ENCODE measurements at regions not wholly inside any gene's neighbourhood (a gene's known extent, or its start where the extent isn't known, plus 50 kb on each side); places are given as distances from the start of the nearest gene placed in this dataset.
A peak's percentile ranks its signal among the peaks of the same experiment; 100 is the strongest.

DNA sequence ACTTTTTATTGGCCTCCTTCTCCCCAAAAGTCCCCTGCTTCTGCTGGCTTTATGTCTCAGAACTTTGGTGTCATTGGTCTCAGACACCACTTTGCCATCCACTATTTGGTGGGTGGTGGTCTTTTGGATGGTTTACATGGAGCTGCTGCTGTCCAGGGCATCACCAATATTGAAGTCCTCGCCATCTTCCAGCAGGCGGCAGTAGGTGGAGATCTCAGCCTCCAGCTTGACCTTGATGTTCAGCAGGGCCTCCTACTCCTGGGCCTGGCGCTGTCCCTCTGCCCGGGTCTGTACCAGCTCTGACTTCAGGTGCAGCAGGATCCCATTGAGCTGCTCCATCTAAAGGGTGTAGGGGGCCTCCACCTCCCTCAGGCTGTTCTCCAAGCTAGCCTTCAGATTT is 148.4 kb upstream of the FOXA2 start:
- Histone ChIP-seq H3K79me1 (ENCODE audit: insufficient read depth, low read depth, low read length, poor library complexity, severe bottlenecking) (no peaks in the 10 kb centered on the region), H4K5ac (ENCODE audit: insufficient read length, low read depth, low read length) (no peak overlapping the region), H4K91ac (ENCODE audit: insufficient read length, low read depth, low read length) (no peak overlapping the region), H4K20me1 (ENCODE audit: control insufficient read depth, insufficient read depth, insufficient read length) (no peaks in the 10 kb centered on the region), H3K27me3 (ENCODE audit: insufficient read depth, low read length) (no peaks in the 10 kb centered on the region), H4K8ac (replicated peaks; ENCODE audit: insufficient read length, low read depth, low read length) (no peak overlapping the region), H2BK20ac (ENCODE audit: low read depth, low read length, poor library complexity, severe bottlenecking) (no peak overlapping the region), H2BK5ac (ENCODE audit: insufficient read length, low read length) (no peak overlapping the region), H3K79me2 (ENCODE audit: insufficient read depth, low read length) (no peaks in the 10 kb centered on the region), H3K27ac (ENCODE audit: insufficient read length, low read depth, low read length) (no peak overlapping the region), H3K4me2 (ENCODE audit: insufficient read depth, insufficient read length, low read length) (no peak overlapping the region), H3K4me1 (ENCODE audit: insufficient read depth, low read length) (no peaks in the 10 kb centered on the region), H3K18ac (ENCODE audit: insufficient read length, low read depth, low read length) (no peak overlapping the region), H2AFZ (ENCODE audit: low read length) (no peak overlapping the region), H3K9me3 (ENCODE audit: control insufficient read depth, low read depth, low read length) (no peaks in the 10 kb centered on the region), H3K4ac (ENCODE audit: low read depth, low read length) (no peak overlapping the region), H3K23ac (ENCODE audit: insufficient read length, low read depth, low read length) (no peak overlapping the region), H3K9ac (ENCODE audit: extremely low read depth, insufficient read length, low read length) (no peak overlapping the region), H2BK12ac (ENCODE audit: insufficient read length, low read depth, low read length) (no peak overlapping the region), H3K14ac (ENCODE audit: insufficient read depth, low read length) (no peak overlapping the region), H3K56ac (ENCODE audit: insufficient read length, low read depth, low read length) (no peak overlapping the region), H3T11ph (ENCODE audit: low read length) (no peak overlapping the region), H3K23me2 (ENCODE audit: insufficient read length, low read depth, low read length, poor library complexity, severe bottlenecking) (no peaks in the 10 kb centered on the region), H2AK5ac (ENCODE audit: insufficient read length, low read length) (no peak overlapping the region), H2BK15ac (ENCODE audit: low read depth, low read length) (no peak overlapping the region), H2BK120ac (ENCODE audit: low read depth, low read length, poor library complexity, severe bottlenecking) (no peak overlapping the region)
- Mint-ChIP-seq H3K4me3 (no peak overlapping the region), H3K4me1 (no peaks in the 10 kb centered on the region), H3K36me3 (ENCODE audit: insufficient read depth in 1 of 3, low read depth in 3 of 3) (peaks cover 0 to 10% (median 0%) of the 10 kb centered on the region in 3 experiments; a peak in 1 of 7 replicates), H3K9me3 (peaks cover 15 to 16% of the 10 kb centered on the region in 2 experiments; a peak in 3 of 5 replicates), H3K27me3 (ENCODE audit: low read depth) (peaks cover 20% of the 10 kb centered on the region), H3K27ac (no peak overlapping the region)
- WGBS (ENCODE audit: extremely low coverage, insufficient read length, low lambda C conversion rate), result no CpG with 5 or more reads among the region's 4 CpGs
- TF ChIP-seq, protein P1, sequence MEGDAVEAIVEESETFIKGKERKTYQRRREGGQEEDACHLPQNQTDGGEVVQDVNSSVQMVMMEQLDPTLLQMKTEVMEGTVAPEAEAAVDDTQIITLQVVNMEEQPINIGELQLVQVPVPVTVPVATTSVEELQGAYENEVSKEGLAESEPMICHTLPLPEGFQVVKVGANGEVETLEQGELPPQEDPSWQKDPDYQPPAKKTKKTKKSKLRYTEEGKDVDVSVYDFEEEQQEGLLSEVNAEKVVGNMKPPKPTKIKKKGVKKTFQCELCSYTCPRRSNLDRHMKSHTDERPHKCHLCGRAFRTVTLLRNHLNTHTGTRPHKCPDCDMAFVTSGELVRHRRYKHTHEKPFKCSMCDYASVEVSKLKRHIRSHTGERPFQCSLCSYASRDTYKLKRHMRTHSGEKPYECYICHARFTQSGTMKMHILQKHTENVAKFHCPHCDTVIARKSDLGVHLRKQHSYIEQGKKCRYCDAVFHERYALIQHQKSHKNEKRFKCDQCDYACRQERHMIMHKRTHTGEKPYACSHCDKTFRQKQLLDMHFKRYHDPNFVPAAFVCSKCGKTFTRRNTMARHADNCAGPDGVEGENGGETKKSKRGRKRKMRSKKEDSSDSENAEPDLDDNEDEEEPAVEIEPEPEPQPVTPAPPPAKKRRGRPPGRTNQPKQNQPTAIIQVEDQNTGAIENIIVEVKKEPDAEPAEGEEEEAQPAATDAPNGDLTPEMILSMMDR (conservative IDR thresholded peaks at IDR 0.05), result 0 out of 3 replicates have a peak, but pooled peaks have one; percentile 19
- no peak for DNase-seq
